VCaP (cell line): ENCODE measurements at regions not wholly inside any gene's neighbourhood (a gene's known extent, or its start where the extent isn't known, plus 50 kb on each side); places are given as distances from the start of the nearest gene placed in this dataset.
"Not testable (repeated sequence)": the region's sequence is repeated elsewhere in the genome, so short reads cannot be mapped to it uniquely, and the experiment has no call there.

Experiments used
- H3K27ac ChIP-seq: fragments of 450-650 bp; 2 replicates; pipeline ENCODE4 v1.5.1; 2017
- TF ChIP-seq, protein P1 (sequence below): fragments of 450-650 bp; conservative IDR thresholded peaks from 2 replicates; pipeline ENCODE4 v1.5.1; 2017; ENCODE audit warnings: mild to moderate bottlenecking, moderate library complexity

DNA sequence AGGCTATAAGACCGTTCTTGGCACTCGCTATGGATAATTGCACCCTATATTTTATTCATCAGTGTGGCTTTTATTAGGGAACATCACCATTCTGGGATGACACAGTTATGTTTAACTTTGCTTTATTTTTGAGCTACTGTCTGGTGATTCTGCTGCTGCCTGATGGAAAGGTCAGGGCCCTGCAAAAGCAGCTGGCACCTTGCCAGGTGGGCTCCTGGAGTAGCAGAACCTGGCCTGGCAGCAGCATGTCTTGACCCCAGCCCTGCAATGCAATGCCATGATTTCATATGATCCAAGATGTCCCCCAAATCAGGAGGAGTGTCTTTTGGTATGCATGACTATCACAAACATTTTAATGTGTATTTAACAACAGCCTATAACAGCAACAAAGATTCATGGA lies 228.4 kb upstream of the RSPO3 start:
- TF ChIP-seq, protein P1, sequence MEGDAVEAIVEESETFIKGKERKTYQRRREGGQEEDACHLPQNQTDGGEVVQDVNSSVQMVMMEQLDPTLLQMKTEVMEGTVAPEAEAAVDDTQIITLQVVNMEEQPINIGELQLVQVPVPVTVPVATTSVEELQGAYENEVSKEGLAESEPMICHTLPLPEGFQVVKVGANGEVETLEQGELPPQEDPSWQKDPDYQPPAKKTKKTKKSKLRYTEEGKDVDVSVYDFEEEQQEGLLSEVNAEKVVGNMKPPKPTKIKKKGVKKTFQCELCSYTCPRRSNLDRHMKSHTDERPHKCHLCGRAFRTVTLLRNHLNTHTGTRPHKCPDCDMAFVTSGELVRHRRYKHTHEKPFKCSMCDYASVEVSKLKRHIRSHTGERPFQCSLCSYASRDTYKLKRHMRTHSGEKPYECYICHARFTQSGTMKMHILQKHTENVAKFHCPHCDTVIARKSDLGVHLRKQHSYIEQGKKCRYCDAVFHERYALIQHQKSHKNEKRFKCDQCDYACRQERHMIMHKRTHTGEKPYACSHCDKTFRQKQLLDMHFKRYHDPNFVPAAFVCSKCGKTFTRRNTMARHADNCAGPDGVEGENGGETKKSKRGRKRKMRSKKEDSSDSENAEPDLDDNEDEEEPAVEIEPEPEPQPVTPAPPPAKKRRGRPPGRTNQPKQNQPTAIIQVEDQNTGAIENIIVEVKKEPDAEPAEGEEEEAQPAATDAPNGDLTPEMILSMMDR: no peak
- no peak overlapping the region for H3K27ac ChIP-seq

DNA sequence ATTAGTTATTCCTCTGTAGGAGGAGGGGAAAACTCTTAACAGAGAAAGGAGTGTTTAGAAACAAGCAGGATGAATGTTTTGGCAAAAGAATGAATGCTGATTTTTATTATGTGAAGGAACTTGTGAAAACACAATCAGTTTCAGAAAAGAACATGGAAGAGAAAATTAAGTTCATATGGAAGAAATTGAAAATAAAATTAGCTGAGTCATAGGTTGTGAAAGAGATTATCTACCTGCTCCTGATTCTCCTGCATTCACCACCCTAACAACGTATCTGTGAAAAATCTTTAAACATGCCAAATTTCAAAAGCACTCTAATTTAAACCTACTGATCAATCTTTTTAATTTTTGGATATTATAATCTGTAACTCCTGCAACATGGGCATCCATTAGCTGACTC lies 227.3 kb upstream of the RSPO3 start:
- TF ChIP-seq, protein P1: no peak
- H3K27ac ChIP-seq: no peak overlapping the region

DNA sequence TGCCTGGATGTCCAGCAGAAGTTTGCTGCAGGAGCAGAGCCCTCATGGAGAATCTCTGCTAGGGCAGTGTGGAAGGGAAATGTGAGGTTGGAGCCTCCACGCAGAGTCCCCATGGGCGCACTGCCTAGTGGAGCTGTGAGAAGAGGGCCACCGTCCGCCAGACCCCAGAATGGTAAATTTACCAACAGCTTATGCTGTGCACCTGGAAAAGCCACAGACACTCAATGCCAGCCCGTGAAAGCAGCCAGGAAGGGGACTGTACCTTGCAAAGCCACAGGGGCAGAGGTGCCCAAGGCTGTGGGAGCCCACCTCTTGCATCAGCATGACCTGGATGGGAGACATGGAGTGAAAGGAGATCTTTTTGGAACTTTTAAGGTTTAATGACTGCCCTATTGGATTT lies 225.6 kb upstream of the RSPO3 start:
- not testable (repeated sequence) for H3K27ac ChIP-seq

DNA sequence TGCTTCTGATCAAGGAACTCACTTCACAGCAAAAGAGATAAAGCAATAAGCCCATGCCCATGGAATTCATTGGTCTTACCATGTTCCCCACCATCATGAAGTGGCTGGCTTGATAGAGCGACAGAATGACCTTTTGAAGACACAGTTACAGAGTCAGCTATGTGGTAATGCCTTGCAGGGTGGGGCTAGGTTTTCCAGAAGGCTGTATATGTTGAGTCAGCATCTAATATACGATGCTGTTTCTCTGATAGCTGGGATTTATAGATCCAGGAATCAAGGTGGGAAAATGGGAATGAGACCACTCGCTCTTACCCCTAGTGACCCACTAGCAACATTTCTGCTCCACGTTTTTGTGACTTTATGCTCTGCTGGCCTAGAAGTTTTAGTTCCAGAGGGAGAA lies 220.7 kb upstream of the RSPO3 start:
- TF ChIP-seq, protein P1: no peak
- no peak overlapping the region for H3K27ac ChIP-seq

DNA sequence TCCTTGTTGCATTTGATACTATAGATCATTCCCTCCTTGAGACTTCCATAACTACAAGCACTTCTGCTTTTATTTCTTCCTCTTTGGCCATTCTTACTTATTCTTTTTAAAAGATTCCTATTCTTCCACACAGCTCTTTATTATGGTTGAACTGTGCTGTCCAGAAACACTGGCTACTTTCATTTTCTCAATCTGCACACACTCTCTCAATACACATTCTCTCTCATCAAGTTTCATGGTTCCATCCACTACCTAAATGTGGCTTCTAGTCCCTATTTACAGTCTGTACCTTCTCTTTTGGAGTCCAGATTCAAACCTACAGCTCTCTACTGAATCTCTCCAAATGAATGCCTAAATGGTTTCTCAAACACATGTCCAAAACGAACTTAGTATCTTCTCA lies 214.3 kb upstream of the RSPO3 start:
- TF ChIP-seq, protein P1: no peak

DNA sequence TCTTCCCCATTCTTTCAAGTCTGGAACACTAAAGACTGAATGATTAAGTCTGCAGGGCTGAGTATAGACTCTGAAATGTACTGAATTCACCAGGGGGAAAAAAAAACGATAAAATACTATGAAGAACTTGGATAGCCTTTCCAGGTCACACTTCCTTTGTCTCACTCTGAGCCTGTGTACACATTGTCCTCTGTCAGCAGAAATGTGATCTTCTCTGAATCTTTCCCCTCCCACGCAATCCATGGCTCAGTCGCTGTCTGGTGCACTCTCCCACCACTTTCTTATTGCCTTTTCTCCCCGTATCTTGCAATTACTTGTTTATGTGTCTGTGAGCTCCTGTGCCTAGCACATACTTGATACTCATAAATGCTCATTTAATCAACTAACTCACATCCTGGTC lies 212.6 kb upstream of the RSPO3 start:
- TF ChIP-seq, protein P1: no peak
- no peak overlapping the region for H3K27ac ChIP-seq

More for the DNA sequence above, 214.3 kb upstream of the RSPO3 start:
- H3K27ac ChIP-seq: no peak overlapping the region

DNA sequence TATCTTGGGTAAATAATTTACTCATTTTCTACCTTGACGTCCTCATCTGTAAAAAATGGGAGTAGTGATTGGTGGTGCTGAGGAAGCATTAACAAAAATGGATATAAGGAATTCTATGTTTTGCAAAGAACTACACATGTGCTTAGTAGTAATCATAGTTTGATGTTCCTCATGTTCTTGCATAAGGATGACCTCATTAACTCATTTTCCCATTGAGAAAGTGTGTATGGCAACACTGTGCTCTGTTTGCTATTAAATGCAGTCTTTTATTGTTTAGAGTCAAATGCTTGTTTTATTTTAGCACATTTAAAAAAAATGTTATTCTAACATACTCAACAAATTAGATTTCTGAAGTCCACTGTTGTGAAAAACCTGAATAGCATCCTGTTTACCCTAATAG lies 211.2 kb upstream of the RSPO3 start:
- no peak overlapping the region for H3K27ac ChIP-seq
- TF ChIP-seq, protein P1: no peak

DNA sequence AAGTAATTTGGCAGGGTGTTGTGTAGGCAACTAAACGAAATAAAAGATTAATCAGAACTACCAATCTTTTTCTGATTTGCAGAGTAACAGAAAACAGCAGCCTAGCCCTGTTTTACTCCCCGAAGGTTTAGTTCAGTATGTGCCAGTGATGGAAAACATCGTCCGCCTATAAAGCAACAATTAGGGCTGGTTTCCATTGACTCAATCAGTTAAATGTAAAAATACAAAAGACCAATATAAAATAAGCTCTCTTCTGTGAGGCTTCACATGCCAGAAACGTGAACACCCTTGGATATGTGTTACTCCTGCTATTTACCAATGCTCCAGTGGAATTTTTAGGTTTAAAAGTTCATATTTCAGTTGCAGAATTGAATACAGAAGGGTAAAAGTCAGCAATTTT lies 210.5 kb upstream of the RSPO3 start:
- H3K27ac ChIP-seq: no peak overlapping the region
- TF ChIP-seq, protein P1: no peak
